ENCODE measurements at regions not wholly inside any gene's neighbourhood (a gene's known extent, or its start where the extent isn't known, plus 50 kb on each side); places are given as distances from the start of the nearest gene placed in this dataset.
"Not testable (repeated sequence)": the region's sequence is repeated elsewhere in the genome, so short reads cannot be mapped to it uniquely, and the experiment has no call there.

DNA sequence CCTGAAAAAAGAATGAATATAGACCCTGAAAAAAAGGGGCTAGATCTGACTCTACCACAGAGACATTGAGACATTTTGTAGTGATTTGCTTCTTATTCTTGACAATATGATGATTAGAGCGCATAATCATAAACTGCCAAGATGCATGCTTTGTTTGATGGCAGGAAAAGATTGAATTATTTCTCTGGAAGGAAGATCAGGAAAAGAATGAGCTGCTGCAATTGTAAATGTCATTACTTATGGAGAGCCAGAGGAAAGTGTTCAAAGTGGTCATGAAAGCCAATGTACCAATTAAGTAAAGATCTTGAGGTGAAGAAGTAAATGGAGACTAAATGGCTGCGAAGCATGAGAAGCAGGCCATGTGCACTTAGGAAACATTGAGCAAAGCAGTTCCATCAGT, 126.4 kb upstream of the NXPH2 start:
- DNase-seq, result no peak

DNA sequence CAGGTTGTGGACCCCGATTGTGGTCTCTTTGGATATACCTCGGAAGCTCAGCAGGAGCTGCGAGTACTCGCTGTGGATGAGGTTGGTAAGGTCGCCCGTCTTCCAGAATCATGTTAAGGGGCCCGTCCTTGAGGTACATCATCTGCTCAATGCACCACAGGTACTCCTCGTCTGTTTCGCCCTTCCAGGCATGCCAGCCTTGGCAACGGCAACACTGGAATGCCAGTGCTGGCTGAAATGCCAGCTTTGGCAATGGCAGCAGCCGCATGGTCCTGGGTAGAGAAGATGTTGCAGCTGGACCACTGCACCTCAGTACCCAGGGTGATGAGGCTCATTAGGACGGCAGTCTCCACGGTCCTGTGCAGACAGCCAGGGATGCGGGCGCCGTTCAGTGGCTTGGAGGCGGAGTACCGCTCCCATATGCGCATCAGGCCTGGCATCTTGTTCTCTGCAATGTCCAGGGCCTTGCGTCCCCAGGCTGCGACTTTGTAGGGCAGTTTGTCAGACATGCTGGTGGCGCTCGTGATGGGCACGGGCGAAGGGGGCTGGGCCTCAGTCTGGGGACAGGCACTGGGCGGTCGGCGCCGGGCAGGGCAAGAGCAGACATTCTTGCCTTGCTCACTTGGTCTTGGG, 122.2 kb upstream of the NXPH2 start:
- DNase-seq, result no peak

DNA sequence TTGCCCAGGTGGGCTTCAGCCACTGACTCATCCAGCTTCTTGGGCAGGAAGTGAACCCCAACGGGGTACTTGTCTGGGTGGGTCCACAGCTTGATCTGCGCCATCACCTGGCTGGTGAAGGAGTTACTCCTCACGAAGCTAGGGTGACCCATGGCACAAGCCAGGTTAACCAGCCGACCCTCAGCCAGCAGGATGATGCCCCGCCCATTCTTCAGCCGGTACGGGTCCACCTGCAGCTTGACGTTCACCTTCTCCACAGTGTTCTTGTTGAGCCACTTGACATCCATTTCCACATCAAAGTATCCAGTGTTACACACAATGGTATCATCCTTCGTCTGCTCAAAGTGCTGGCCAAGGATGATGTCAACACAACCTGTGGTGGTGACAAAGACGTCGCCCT, 121.3 kb upstream of the NXPH2 start:
- DNase-seq, result no peak

DNA sequence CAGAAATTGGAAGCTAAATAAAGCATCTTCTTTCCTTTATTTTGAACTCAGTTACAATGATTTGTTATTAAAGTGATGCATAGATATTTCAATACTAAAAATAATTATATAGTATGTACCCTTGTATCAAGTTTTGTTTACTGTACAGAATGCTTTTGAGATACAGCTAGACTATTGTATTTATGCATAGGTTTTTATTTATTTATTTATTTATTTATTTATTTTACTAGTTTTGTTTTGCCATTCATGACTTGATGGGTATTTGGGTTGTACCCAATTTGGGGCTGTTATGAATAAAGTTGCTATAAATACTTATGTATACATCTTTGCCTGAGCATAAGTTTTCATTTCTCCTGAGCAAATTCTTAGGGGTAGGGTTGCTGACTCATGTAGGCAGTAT, 118.7 kb upstream of the NXPH2 start:
- no peak for DNase-seq

DNA sequence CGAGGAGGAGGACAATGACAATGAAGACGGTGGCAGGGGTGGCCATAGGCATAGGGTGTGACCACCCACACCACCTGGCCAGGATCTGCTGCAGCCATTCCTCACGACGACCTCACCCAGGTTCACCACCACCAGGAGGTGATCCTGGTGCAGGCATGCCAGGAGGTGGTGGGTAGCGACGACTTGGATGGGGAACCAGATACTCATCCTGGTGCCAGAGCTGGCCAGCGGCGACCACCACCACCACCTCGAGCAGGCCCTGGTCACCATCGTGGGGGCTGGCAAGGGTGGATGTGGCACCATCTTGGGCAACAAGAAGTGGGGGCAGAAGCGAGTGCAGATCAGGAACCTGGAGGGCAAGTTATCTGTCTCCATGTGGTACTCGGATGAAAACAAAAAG, 117.1 kb upstream of the NXPH2 start:
- no peak for DNase-seq

DNA sequence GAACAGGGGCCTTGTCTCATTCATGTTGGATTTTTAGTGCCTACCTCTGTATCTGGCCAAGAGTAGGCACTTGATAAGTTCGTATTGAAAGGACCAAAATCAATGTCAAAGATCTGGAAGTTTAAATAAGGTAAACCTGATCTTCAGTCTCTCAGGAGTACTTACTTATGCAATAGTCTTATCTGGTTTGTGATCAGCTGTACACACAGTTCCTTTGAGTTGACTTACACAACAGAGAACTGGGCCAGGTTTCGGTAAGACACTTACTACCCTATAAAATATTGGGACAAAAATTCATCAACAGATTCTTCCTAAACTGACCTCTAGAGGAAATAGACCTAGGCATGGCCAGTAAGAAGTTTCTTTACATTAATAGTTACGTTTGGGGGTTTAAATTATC, 113.6 kb upstream of the NXPH2 start:
- DNase-seq, result no peak

DNA sequence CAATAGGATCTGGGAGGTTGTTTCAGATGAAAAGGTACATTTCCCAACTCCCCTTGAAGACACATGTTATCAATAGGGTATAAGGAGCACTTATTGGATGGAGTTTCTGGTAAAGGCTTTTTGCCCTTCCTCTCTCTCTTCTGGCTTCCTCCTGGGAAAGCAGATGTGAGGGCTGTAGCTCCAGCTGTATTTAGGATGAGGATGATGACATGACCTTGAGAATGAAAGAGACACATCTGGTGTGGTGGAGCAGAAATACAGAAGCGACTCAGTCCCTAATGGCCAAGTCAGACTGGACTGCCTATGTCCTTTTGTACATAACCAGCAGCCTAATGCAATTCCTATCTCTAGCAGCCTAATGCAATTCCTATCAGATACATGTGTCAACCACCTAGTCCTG, 100.9 kb upstream of the NXPH2 start:
- no peak for DNase-seq

DNA sequence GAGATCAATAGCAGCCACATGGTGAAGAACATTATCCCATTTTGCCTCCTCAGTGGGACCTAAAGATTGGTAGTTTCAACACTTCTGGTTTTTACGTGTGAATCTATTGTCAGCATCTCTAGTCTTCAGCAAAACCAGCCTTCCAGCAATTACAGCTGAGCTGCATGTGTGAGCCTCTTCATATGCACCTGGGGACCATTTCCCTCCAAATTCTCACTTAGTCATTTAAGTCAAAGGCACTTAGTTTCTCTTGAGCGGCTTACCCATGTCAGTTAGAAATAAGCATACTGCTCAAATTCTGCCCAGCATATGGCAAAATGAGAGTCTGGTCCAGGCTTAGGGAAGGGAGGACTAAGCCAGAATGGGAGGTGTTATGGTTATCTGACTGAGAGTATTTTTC, 99.7 kb upstream of the NXPH2 start:
- no peak for DNase-seq

DNA sequence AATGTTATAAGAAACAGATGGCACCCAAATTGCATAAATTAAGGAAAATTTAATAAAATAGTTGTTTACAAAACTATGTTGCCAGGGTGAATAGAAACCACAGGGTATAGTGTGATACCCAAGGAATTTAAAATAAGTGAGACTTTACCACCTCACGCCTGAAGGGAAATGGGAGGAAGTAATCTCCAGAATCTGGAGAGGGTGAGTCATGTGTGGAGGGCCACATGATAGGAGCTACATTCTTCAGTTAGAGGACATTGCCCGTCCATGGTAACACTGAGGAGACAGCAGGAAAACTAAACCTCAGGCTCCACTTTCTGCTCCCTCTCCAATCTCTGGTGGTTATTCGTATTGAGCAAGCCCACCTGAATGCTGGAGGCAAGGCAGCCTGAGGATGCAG, 97.2 kb upstream of the NXPH2 start:
- DNase-seq, result no peak

DNA sequence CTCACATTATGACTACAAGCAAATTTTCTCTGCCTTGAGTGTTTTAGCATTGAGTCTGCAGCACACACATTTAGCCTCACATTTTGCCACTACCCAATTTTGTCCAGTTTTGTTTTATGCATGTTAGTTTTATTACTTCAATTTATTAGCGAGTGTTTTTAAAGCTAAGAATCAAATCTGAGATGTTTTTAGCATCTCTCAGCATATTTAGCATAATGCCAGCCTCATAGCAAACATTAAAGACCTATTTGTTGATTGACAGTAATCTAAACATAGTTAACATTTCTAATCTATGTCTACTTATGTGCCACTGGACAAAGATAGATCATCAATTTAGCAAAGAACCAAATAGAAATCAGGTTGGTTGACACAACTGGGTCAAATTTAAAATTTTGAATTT, 94.1 kb upstream of the NXPH2 start:
- no peak for DNase-seq

DNA sequence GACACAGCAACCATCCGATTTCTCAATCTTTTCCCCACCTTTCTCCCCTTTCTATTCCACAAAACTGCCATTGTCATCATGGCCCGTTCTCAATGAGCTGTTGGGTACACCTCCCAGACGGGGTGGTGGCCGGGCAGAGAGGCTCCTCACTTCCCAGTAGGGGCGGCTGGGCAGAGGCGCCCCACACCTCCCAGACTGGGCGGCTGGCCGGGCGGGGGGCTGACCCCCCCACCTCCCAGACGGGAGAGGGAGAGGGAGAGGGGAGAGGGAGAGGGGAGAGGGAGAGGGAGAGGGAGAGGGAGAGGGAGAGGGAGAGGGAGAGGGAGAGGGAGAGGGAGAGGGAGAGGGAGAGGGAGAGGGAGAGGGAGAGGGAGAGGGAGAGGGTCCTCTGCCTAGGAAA, 91.9 kb upstream of the NXPH2 start:
- DNase-seq, result not testable (repeated sequence)

DNA sequence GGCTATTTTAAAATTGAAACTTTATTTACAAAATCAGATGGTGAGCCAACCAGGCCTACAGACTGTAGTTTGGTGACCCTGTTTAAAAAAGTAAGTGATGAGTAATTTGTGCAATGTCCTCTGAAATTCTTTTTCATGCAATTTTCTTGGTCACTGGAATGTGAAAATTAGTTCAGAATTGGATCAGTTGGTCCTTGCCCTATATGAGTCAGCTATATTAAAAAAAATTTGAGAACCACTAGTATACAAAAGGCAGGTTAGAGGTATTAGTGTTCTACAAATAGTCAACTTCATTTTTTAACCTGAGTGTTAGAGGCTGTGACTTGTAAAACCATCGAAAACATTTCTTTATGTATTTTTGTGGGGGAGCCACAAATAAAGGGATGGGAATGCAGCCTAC, 91.1 kb upstream of the NXPH2 start:
- no peak for DNase-seq

DNA sequence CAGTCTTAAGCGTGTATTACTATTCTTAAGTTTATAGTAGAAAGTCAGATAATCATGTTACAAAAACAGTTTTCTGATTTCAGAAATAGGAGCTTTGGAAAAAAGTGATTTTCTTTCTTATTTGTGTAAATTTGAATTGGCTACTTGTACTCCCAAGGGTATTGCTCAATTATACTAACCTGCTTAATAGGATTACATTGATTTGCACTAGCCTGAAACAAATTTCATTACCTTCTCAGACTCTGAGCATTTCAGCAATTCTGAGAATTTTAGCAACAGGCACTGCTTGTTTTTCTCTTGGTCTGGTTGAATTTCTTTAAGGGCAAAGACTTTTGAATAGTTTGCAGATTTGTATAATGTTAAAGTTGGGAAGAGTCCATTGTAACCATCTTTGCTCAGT, 87.2 kb upstream of the NXPH2 start:
- DNase-seq, result no peak

DNA sequence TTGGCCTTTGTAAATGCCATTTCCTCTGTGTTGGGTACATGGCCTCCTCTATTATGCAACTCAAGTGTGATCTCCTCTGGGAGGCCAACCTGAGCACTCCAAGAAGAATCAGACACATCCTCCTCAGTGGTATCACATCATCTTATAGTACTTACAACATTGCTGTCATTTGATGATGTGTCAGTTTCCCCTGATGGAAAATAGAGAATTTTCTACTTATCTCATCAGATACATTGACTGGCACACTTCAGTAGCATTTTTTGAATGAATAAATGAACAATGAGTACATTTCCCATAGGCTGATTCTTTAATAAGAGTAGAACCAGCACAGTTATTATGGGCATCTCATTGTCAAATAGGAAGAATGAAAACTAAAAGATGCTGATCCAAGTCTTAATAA, 86.6 kb upstream of the NXPH2 start:
- no peak for DNase-seq

DNA sequence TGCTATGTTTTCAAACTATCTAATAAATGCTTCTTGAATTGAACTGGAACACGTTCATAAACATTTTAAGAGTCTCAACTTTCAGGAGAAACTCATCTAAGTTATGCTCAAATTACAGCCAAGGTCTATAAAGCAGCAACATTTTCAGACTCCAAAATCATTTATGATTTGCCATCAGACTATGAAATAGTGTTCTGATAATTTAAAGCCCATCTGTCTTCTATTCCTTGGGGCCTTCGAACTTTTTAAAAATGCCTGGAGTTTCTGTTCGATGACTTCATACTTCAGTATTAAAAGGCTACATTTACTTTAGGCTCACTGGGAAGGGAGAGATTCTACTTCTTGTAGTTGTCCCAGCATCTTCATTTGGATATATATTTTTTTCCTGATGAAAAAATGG, 73.6 kb upstream of the NXPH2 start:
- DNase-seq, result no peak

DNA sequence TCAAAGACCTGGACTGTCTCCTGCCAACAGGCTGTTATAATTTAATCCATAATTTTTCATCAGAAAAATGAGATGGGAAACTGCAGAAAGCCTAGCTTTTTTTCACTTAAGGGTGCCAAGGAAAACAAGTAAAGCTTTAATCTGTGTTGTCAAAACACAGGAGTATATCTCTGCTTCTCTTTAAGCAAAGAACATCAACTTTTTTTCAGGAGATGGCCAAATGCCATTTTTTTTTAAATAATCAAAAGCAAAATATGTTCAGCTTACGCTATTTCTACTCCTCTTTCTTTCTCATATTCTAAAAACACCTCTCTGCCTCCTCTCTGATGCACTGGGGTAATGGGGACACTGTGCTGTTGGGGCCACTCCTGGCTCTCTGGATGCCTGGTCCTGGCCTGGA, 73.1 kb upstream of the NXPH2 start:
- DNase-seq, result no peak

DNA sequence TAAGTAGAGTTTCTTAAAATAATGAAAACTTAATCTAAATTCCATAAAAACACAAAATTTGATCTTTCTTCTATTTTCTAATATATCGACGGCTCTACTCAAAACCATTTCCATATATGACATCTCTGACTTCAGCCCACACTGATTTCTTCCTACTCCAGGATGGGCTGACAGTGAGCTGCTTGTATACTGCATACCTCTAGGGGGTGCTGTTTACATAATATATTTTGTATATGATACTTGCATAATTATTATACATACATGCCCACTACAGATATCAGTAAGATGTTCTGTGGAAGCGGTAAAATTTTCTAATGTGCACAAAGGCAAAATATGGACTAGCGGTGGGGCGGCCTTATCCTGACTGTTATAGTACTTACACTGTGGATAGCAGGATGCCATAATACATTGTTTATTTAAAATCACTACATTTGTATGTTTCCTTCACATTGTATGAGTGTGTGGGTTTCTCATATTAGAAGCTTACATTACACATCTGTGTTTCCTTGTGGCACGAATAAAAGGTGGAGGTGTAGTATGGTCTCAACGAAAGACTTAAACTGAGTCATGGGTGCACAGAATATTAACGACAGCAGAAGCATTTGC, 66.1 kb upstream of the NXPH2 start:
- DNase-seq, result peak; percentile 38 to 52

DNA sequence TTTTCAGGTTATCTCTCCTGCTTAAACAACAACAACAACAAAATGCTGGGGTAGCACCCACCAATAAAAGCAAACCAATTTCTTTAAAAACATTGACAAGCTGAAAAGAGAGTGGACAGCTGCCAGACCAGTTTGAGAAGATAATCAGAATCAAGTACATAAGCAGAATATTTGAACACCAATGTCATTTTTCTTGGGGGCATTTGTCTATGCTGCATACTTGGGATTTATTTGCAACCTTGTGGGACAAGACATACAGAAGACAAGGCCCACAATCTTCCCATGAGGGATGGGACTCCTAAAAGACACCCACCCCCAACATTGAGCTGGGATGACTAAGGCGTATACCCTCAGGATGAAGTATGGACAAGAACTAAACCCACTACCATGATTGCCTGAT, 62.2 kb upstream of the NXPH2 start:
- DNase-seq, result no peak

DNA sequence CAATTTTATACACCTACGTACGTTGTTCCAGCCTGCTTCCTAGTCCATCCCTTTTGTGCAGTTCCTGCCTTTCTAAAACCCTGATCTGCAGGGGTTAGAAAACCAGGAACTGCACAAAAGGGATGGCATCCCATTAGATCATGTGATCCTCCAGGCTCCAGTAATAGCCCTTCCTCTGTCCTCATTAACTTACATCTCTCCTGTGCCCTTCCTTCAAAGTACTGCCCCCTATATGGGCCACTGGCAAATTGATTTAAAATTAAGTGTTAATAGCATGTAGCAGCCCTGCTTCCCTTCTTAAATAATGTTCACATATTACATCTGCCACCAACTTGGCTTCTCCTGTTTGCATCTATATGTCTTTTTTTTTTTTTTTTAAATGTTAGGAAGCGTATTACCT, 61.3 kb upstream of the NXPH2 start:
- DNase-seq, result no peak

DNA sequence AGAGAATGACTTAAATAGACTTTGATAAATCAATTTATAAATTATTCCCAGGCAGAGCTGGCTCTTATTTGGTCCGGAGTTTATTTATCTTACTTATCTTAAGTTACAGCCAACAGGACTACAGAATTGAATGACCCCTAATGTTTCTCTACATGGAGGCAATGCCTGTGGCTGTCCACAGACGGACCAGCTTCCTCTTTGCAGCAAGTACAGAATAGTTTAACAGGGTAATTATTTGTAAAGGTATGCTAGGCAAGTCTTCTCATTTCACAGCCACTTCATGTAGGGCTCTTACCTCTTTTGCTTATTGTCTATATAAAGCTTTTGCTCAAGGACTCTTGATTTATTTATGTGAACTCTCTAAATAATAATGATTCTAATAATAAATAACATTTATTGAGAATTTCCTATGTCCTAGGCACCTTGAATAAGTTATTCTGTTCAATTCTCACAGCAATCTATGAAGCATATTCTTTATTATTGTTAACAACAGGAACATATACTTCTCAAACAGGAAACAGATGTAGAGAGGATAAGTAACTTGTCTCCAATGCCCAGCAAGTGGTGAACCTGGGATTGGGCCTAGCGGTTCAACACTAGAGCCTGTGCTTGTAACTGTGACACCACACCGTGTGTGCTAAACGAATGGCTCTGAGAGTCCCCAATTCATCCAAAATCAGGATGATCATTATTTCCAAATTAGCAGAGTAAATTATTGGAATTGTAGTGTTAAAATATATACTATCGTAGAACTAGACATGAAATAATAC, 58.8 kb upstream of the NXPH2 start:
- DNase-seq, result no peak

DNA sequence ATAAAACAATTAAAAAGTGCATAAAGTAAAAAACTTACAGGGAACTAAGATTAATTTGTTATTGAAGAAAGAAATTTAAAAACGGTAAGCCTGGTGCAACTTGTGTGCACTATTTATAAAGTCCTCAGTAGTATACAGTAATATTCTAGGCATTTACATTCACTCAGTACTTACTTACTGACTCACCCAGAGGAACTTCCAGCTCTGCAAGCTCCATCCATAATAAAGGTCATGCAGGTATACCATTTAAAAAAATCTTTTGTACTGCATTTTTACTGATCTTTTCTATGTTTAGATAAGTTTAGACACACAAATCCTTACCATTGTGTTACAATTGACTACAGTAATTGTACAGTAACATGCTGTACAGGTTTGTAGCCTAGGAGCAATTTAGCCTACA, 51.5 kb upstream of the NXPH2 start:
- DNase-seq, result no peak

DNA sequence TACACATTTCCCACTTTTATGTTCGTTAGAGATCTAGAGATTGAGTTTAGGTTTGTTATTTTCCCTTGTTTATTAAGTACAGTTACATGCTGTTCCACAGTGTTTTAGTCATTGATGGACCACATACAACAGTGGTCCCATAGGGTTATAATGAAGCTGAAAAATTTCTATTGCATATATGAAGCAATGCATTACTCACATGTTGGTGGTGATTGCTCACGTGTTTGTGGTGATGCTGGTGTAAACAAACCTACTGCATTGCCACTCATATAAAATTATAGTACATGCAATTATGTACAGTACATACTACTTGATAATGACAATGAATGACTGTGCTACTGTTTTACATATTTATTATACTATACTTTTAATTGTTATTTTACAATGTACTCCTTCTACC, 51.0 kb upstream of the NXPH2 start:
- no peak for DNase-seq

DNA sequence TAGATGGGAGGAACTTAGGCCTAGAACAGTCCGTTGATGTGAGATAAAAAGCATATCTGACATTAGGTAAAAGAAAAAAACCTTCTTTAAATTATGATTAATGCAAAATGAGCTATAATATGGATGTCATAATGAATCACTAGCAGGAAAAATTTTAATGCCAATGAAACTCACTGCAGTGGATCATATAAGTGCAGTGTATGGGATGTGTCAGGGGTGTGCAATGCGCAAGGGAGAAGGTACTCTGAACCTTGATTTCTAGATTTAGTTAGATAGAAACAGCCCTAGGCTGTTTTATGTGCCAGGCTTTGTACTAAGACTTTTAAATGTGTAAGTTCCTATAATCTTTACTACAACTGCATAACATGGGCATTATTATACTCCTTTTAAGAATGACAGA, 50.4 kb upstream of the NXPH2 start:
- no peak for DNase-seq

All from NCI-H2081 (cell line).